Neural cell (in vitro differentiated cells): ENCODE measurements at regions not wholly inside any gene's neighbourhood (a gene's known extent, or its start where the extent isn't known, plus 50 kb on each side); places are given as distances from the start of the nearest gene placed in this dataset.
"Not testable (repeated sequence)": the region's sequence is repeated elsewhere in the genome, so short reads cannot be mapped to it uniquely, and the experiment has no call there.

Experiments used
- H2AFZ ChIP-seq: fragments of 200-600, 300-800 bp; sonication (generic), shearing (Covaris generic); 2 replicates; pipeline ENCODE4 v1.6.0; 2014; ENCODE audit warnings: low read depth, mild to moderate bottlenecking, antibody characterized with exemption, low read length, moderate library complexity
- H3F3A ChIP-seq: fragments of 200-600 bp; shearing (Covaris generic); 2 replicates; pipeline ENCODE4 v1.6.1; 2016; ENCODE audit warnings: mild to moderate bottlenecking, moderate library complexity, mixed read lengths, antibody characterized with exemption, low read length; ENCODE audit not compliant: insufficient read depth, poor library complexity, severe bottlenecking
- H3K27ac ChIP-seq: fragments of 200-600, 300-800 bp; sonication (generic), shearing (Covaris generic); 2 replicates; pipeline ENCODE4 v1.5.1; 2014; ENCODE audit warnings: mild to moderate bottlenecking, low read length, moderate library complexity
- H3K27me3 ChIP-seq: fragments of 300-800, 200-600 bp; sonication (generic), shearing (Covaris generic); 2 replicates; pipeline ENCODE4 v1.6.0; 2014; ENCODE audit warnings: mild to moderate bottlenecking, low read depth, low read length, moderate library complexity; ENCODE audit not compliant: insufficient read depth
- H3K36me3 ChIP-seq: fragments of 300-800, 200-600 bp; sonication (generic), shearing (Covaris generic); 2 replicates; pipeline ENCODE4 v1.5.1; 2014; ENCODE audit warnings: mild to moderate bottlenecking, antibody characterized with exemption, low read length, moderate library complexity; ENCODE audit not compliant: insufficient read depth
- H3K4me2 ChIP-seq: fragments of 300-800, 200-600 bp; sonication (generic), shearing (Covaris generic); 2 replicates; pipeline ENCODE4 v1.6.0; 2014; ENCODE audit warnings: mild to moderate bottlenecking, low read length
- H3K4me3 ChIP-seq: fragments of 300-800, 200-600 bp; sonication (generic), shearing (Covaris generic); 2 replicates; pipeline ENCODE4 v1.5.1; 2014; ENCODE audit warnings: mild to moderate bottlenecking, low read length, moderate library complexity
- H3K79me2 ChIP-seq: fragments of 200-600 bp; shearing (Covaris generic); replicated peaks from 2 replicates; pipeline ENCODE4 v1.6.0; 2014; ENCODE audit warnings: mild to moderate bottlenecking, low read length, moderate library complexity; ENCODE audit not compliant: insufficient read depth
- H3K9ac ChIP-seq: fragments of 300-800, 200-600 bp; sonication (generic), shearing (Covaris generic); 2 replicates; pipeline ENCODE4 v1.6.1; 2016; ENCODE audit warnings: mild to moderate bottlenecking, low read length, mixed read lengths
- H3K9me2 ChIP-seq: fragments of 200-600 bp; shearing (Covaris generic); 2 replicates; pipeline ENCODE4 v1.6.1; 2016; ENCODE audit warnings: mild to moderate bottlenecking, low read length, mixed read lengths; ENCODE audit not compliant: insufficient read depth
- H3K9me3 ChIP-seq: fragments of 200-600, 300-800 bp; sonication (generic), shearing (Covaris generic); 2 replicates; pipeline ENCODE4 v1.6.1; 2016; ENCODE audit warnings: mild to moderate bottlenecking, mixed run types, low read length, moderate library complexity, mixed read lengths
- H4K20me1 ChIP-seq: fragments of 200-600 bp; shearing (Covaris generic); 2 replicates; pipeline ENCODE4 v1.6.1; 2016; ENCODE audit warnings: mild to moderate bottlenecking, mixed run types; ENCODE audit not compliant: insufficient read depth
- CTCF ChIP-seq: fragments of 450-650 bp; IDR thresholded peaks from 2 replicates; pipeline ENCODE4 v1.5.1; 2014; ENCODE audit warnings: antibody characterized with exemption, mild to moderate bottlenecking, moderate library complexity; ENCODE audit not compliant: poor library complexity, severe bottlenecking
- EZH2 ChIP-seq: fragments of 200-600, 300-800 bp; shearing (Covaris generic), sonication (generic); IDR thresholded peaks from 2 replicates; pipeline ENCODE4 v1.6.1; 2014; ENCODE audit warnings: antibody characterized with exemption, low read length, borderline replicate concordance, mild to moderate bottlenecking; ENCODE audit not compliant: insufficient read depth, poor library complexity, severe bottlenecking
- MXI1 ChIP-seq: fragments of 450-650 bp; conservative IDR thresholded peaks from 2 replicates; pipeline ENCODE4 v1.6.1; 2014; ENCODE audit warnings: antibody characterized with exemption, mild to moderate bottlenecking; ENCODE audit not compliant: poor library complexity, severe bottlenecking
- POLR2AphosphoS5 ChIP-seq: IDR thresholded peaks from 2 replicates; pipeline ENCODE4 v1.6.1; 2012
- RAD21 ChIP-seq: fragments of 450-650 bp; conservative IDR thresholded peaks from 2 replicates; pipeline ENCODE4 v1.6.1; 2014; ENCODE audit warnings: antibody characterized with exemption, mild to moderate bottlenecking, moderate library complexity
- REST ChIP-seq: IDR thresholded peaks from 2 replicates; pipeline ENCODE4 v1.6.1; 2012; ENCODE audit warnings: borderline replicate concordance
- SMC3 ChIP-seq: fragments of 450-650 bp; conservative IDR thresholded peaks from 2 replicates; pipeline ENCODE4 v1.6.1; 2014; ENCODE audit warnings: antibody characterized with exemption, mild to moderate bottlenecking, moderate library complexity; ENCODE audit not compliant: poor library complexity
- TAF1 ChIP-seq: IDR thresholded peaks from 2 replicates; pipeline ENCODE4 v1.6.1; 2012; ENCODE audit warnings: low read depth

- no peaks in the 10 kb centered on the region for H3F3A ChIP-seq
- H3K79me2 ChIP-seq = no peaks in the 10 kb centered on the region
- no peak overlapping the region for H3K9ac ChIP-seq
- H2AFZ ChIP-seq = no peak overlapping the region
- H3K27me3 ChIP-seq = no peaks in the 10 kb centered on the region
- TF ChIP-seq EZH2 (no peak), SMC3 (no peak), TAF1 (no peak), CTCF (no peak), POLR2AphosphoS5 (no peak), REST (no peak), MXI1 (no peak)
- H3K4me3 ChIP-seq = no peak overlapping the region
- H3K9me3 ChIP-seq = no peaks in the 10 kb centered on the region
- H3K4me2 ChIP-seq = no peak overlapping the region
- H3K9me2 ChIP-seq = no peaks in the 10 kb centered on the region
- H3K27ac ChIP-seq = no peak overlapping the region
- H3K36me3 ChIP-seq = no peaks in the 10 kb centered on the region
- H4K20me1 ChIP-seq = no peaks in the 10 kb centered on the region
These were observed 127.2 kb downstream of the ZNF486 start for GRCh38 chr19:20294181-20294580.

- not testable (repeated sequence) for H3K36me3 ChIP-seq, H3K4me3 ChIP-seq, H2AFZ ChIP-seq, H3K27ac ChIP-seq, H3K79me2 ChIP-seq, H3K9me2 ChIP-seq, H3K27me3 ChIP-seq, H3K9ac ChIP-seq, H3K9me3 ChIP-seq, H4K20me1 ChIP-seq, H3K4me2 ChIP-seq, H3F3A ChIP-seq
These were observed 125.5 kb downstream of the ZNF486 start for GRCh38 chr19:20292520-20292919.

- H4K20me1 ChIP-seq = no peaks in the 10 kb centered on the region
- TF ChIP-seq POLR2AphosphoS5 = no peak
- TF ChIP-seq RAD21 = no peak
- no peak overlapping the region for H2AFZ ChIP-seq
- no peaks in the 10 kb centered on the region for H3K27me3 ChIP-seq
- no peaks in the 10 kb centered on the region for H3K79me2 ChIP-seq
- no peaks in the 10 kb centered on the region for H3K9me2 ChIP-seq
- no peak overlapping the region for H3K4me2 ChIP-seq
- H3K36me3 ChIP-seq = no peaks in the 10 kb centered on the region
- H3K9me3 ChIP-seq = no peaks in the 10 kb centered on the region
- H3K9ac ChIP-seq = no peak overlapping the region
- H3K27ac ChIP-seq = no peak overlapping the region
- H3F3A ChIP-seq = no peaks in the 10 kb centered on the region
- no peak overlapping the region for H3K4me3 ChIP-seq
These were observed 122.2 kb downstream of the ZNF486 start for GRCh38 chr19:20289186-20289585.
